Gastroesophageal sphincter (tissue), 3 donors: ENCODE measurements at regions not wholly inside any gene's neighbourhood (a gene's known extent, or its start where the extent isn't known, plus 50 kb on each side); places are given as distances from the start of the nearest gene placed in this dataset.
"Not testable (repeated sequence)": the region's sequence is repeated elsewhere in the genome, so short reads cannot be mapped to it uniquely, and the experiment has no call there.

ENCODE experiments used
- CTCF ChIP-seq, 4 experiments: fragments of 200-600 bp in 2 of 4; fragments of 450-650 bp in 2 of 4; sonication (generic) in 1 of 4; IDR thresholded peaks; one replicate each; pipeline ENCODE4 v1.5.1; 2017 to 2019; ENCODE audit warnings: antibody characterized with exemption in 4 of 4, mild to moderate bottlenecking in 2 of 4, moderate library complexity in 2 of 4
- POLR2A ChIP-seq, 2 donors: fragments of 450-650 bp; IDR thresholded peaks; one replicate each; pipeline ENCODE4 v1.6.1; 2017; ENCODE audit warnings: antibody characterized with exemption in 2 of 2, mild to moderate bottlenecking in 2 of 2, moderate library complexity in 1 of 2

GRCh38 chr13:52212886-52213285 lies 53.5 kb upstream of the NEK3 start:
- TF ChIP-seq CTCF, POLR2A (IDR thresholded peaks at IDR 0.05): not testable (repeated sequence)
